HepG2 (cell line): ENCODE measurements at regions not wholly inside any gene's neighbourhood (a gene's known extent, or its start where the extent isn't known, plus 50 kb on each side); places are given as distances from the start of the nearest gene placed in this dataset.

Experiments
- ATF5 ChIP-seq: sonication (generic); formaldehyde crosslinking; IDR thresholded peaks from 2 replicates; pipeline ENCODE4 v1.4.0; 2020; ENCODE audit warnings: mild to moderate bottlenecking, low read depth, missing genetic modification reagents
- CHD4 ChIP-seq: fragments of 200-600 bp; sonication (generic); IDR thresholded peaks from 2 replicates; pipeline ENCODE4 v1.7.0; 2017; ENCODE audit warnings: mild to moderate bottlenecking, low read length, borderline replicate concordance
- GATAD2A ChIP-seq: IDR thresholded peaks from 2 replicates; pipeline ENCODE4 v1.6.1; 2016
- HBP1 ChIP-seq: IDR thresholded peaks from 2 replicates; pipeline ENCODE4 v1.6.1; 2016; ENCODE audit warnings: low read depth, control low read depth
- PTBP1 ChIP-seq: fragments of 200-400 bp; formaldehyde crosslinking; IDR thresholded peaks from 2 replicates; pipeline ENCODE4 v1.6.1; 2018; ENCODE audit warnings: low read length, low read depth; ENCODE audit not compliant: poor library complexity, severe bottlenecking
- SMARCC2 ChIP-seq: fragments of 450-650 bp; IDR thresholded peaks from 2 replicates; pipeline ENCODE4 v1.6.1; 2017; ENCODE audit warnings: antibody characterized with exemption, mild to moderate bottlenecking
- SMARCE1 ChIP-seq: fragments of 450-650 bp; IDR thresholded peaks from 2 replicates; pipeline ENCODE4 v1.6.1; 2017; ENCODE audit warnings: borderline replicate concordance
- ZBTB49 ChIP-seq: sonication (generic); formaldehyde crosslinking; IDR thresholded peaks from 2 replicates; pipeline ENCODE4 v1.4.0; 2020; ENCODE audit warnings: missing genetic modification reagents, borderline replicate concordance
- ZNF337 ChIP-seq: sonication (generic); formaldehyde crosslinking; IDR thresholded peaks from 2 replicates; pipeline ENCODE4 v1.5.1; 2020; ENCODE audit warnings: missing genetic modification reagents, low read depth, mild to moderate bottlenecking, borderline replicate concordance
- ZNF552 ChIP-seq: sonication (generic); formaldehyde crosslinking; IDR thresholded peaks from 2 replicates; pipeline ENCODE4 v1.9.0; 2022; ENCODE audit warnings: missing genetic modification reagents, mild to moderate bottlenecking, borderline replicate concordance
- ZNF564 ChIP-seq: sonication (generic); formaldehyde crosslinking; IDR thresholded peaks from 2 replicates; pipeline ENCODE4 v1.8.1; 2023; ENCODE audit warnings: mild to moderate bottlenecking, missing genetic modification reagents
- ZNF607 ChIP-seq: sonication (generic); formaldehyde crosslinking; IDR thresholded peaks from 2 replicates; pipeline ENCODE4 v1.5.1; 2020; ENCODE audit warnings: missing genetic modification reagents, mild to moderate bottlenecking, borderline replicate concordance
- ZNF609 ChIP-seq: sonication (generic); formaldehyde crosslinking; IDR thresholded peaks from 2 replicates; pipeline ENCODE4 v1.4.0; 2020; ENCODE audit warnings: mild to moderate bottlenecking, missing genetic modification reagents, borderline replicate concordance
- ZNF691 ChIP-seq: sonication (generic); formaldehyde crosslinking; IDR thresholded peaks from 2 replicates; pipeline ENCODE4 v1.4.0; 2020; ENCODE audit warnings: missing genetic modification reagents, low read depth, mild to moderate bottlenecking, borderline replicate concordance
- ZNF75D ChIP-seq: sonication (generic); formaldehyde crosslinking; IDR thresholded peaks from 2 replicates; pipeline ENCODE4 v1.8.1; 2023; ENCODE audit warnings: missing genetic modification reagents, mild to moderate bottlenecking, borderline replicate concordance

GRCh38 chr2:42928692-42929545 lies 136.5 kb upstream of the HAAO start (continued):
- no peak for TF ChIP-seq SMARCE1
- peak; percentile 88 for TF ChIP-seq ZNF607 (CRISPR knock-in tag)
- TF ChIP-seq HBP1 (CRISPR knock-in tag) = peak; percentile 35; the same call in 1 of the 2 replicates
- TF ChIP-seq ZBTB49 (CRISPR knock-in tag) = no peak
- TF ChIP-seq CHD4 = no peak; the same call in 1 of the 2 replicates
- peak; percentile 30; the same call in 1 of the 2 replicates for TF ChIP-seq SMARCC2
- no peak for TF ChIP-seq ZNF337 (CRISPR knock-in tag)
- TF ChIP-seq ZNF691 (CRISPR knock-in tag) = no peak
- peak; percentile 77 for TF ChIP-seq GATAD2A (CRISPR knock-in tag)
- TF ChIP-seq ATF5 (CRISPR knock-in tag) = no peak
- no peak for TF ChIP-seq PTBP1
- TF ChIP-seq ZNF75D (CRISPR knock-in tag) = no peak
- TF ChIP-seq ZNF609 (CRISPR knock-in tag) = peak; percentile 60; the same call in 1 of the 2 replicates
- no peak for TF ChIP-seq ZNF564 (CRISPR knock-in tag)
- TF ChIP-seq ZNF552 (CRISPR knock-in tag) = peak; percentile 62; the same call in 1 of the 2 replicates
